ENCODE measurements at regions not wholly inside any gene's neighbourhood (a gene's known extent, or its start where the extent isn't known, plus 50 kb on each side); places are given as distances from the start of the nearest gene placed in this dataset.

- Histone ChIP-seq H3K27ac (ENCODE audit: low read length) (no peak overlapping the region), H3K4me3 (ENCODE audit: low read depth in 2 of 2, low read length in 2 of 2) (no peak overlapping the region), H3K9me3 (ENCODE audit: control insufficient read depth, insufficient read depth, low read depth, low read length) (no peaks in the 10 kb centered on the region), H3K27me3 (ENCODE audit: control insufficient read depth, insufficient read depth, low read length) (no peaks in the 10 kb centered on the region), H3K36me3 (ENCODE audit: control insufficient read depth, insufficient read depth, low read length) (no peaks in the 10 kb centered on the region), H3K4me1 (ENCODE audit: control insufficient read depth, insufficient read depth, low read length) (0 out of 2 replicates have a peak, but pooled peaks cover 2% of the 10 kb centered on the region)
- POLR2A ChIA-PET, result no interaction called here
- ATAC-seq (no peak), DNase-seq (ENCODE audit: low read depth, low spot score) (no peak)
- TF ChIP-seq POLR2AphosphoS5 (IDR thresholded peaks at IDR 0.05; ENCODE audit: low read depth, low read length) (no peak), REST (IDR thresholded peaks at IDR 0.05; ENCODE audit: insufficient read depth in 1 of 2, low read depth in 2 of 2, low read length in 1 of 2) (no peak), TCF7L2 (IDR thresholded peaks at IDR 0.05; ENCODE audit: low read depth, low read length) (no peak), CTCF (IDR thresholded peaks at IDR 0.05) (no peak), SIN3A (IDR thresholded peaks at IDR 0.05; ENCODE audit: borderline replicate concordance, insufficient read depth, low read depth, low read length) (no peak)
- in situ Hi-C loops (cut with HindIII; ENCODE audit: low pct_unique_long_range_greater_than_20kb, low sequenced_read_pairs) (no loop called here), intact Hi-C loops (cut with micrococcal nuclease; ENCODE audit: unreplicated experiment) (no loop called here)
- BruUV-seq (replicated peaks), result no TSS peak
- CTCF ChIA-PET, result no interaction called here
These were observed 1356.8 kb upstream of the ACO1 start for GRCh38 chr9:31027678-31028077.

- intact Hi-C loops (cut with micrococcal nuclease; ENCODE audit: unreplicated experiment), result no loop called here
These were observed 1356.3 kb upstream of the ACO1 start for GRCh38 chr9:31028137-31028536.

More at GRCh38 chr9:31028137-31028536, 1356.3 kb upstream of the ACO1 start:
- CTCF ChIA-PET, result no interaction called here
- Histone ChIP-seq H3K27me3 (ENCODE audit: control insufficient read depth, insufficient read depth, low read length) (no peaks in the 10 kb centered on the region), H3K9me3 (ENCODE audit: control insufficient read depth, insufficient read depth, low read depth, low read length) (no peaks in the 10 kb centered on the region), H3K4me3 (ENCODE audit: low read depth in 2 of 2, low read length in 2 of 2) (no peak overlapping the region), H3K36me3 (ENCODE audit: control insufficient read depth, insufficient read depth, low read length) (no peaks in the 10 kb centered on the region), H3K4me1 (ENCODE audit: control insufficient read depth, insufficient read depth, low read length) (0 out of 2 replicates have a peak, but pooled peaks cover 2% of the 10 kb centered on the region), H3K27ac (ENCODE audit: low read length) (no peak overlapping the region)
- no peak for ATAC-seq
- DNase-seq (ENCODE audit: low read depth, low spot score), result no peak
- TF ChIP-seq SIN3A (IDR thresholded peaks at IDR 0.05; ENCODE audit: borderline replicate concordance, insufficient read depth, low read depth, low read length), result no peak
- TF ChIP-seq REST (IDR thresholded peaks at IDR 0.05; ENCODE audit: insufficient read depth in 1 of 2, low read depth in 2 of 2, low read length in 1 of 2), result no peak
- TF ChIP-seq TCF7L2 (IDR thresholded peaks at IDR 0.05; ENCODE audit: low read depth, low read length), result no peak
- no peak for TF ChIP-seq CTCF (IDR thresholded peaks at IDR 0.05)
- TF ChIP-seq POLR2AphosphoS5 (IDR thresholded peaks at IDR 0.05; ENCODE audit: low read depth, low read length), result no peak
- BruUV-seq (replicated peaks), result no TSS peak
- in situ Hi-C loops (cut with HindIII; ENCODE audit: low pct_unique_long_range_greater_than_20kb, low sequenced_read_pairs), result no loop called here
- POLR2A ChIA-PET, result no interaction called here
